HFF-Myc (cell line): ENCODE measurements at regions not wholly inside any gene's neighbourhood (a gene's known extent, or its start where the extent isn't known, plus 50 kb on each side); places are given as distances from the start of the nearest gene placed in this dataset.

Experiments
- DNase-seq: peaks from one replicate; pipeline ENCODE4 v3.0.0-alpha.2; 2011; ENCODE audit warnings: low read depth; ENCODE audit errors: extremely low read depth
- H3K4me3 ChIP-seq: replicated peaks from 2 replicates; pipeline ENCODE4 v1.5.1; 2011; ENCODE audit warnings: low read depth, mild to moderate bottlenecking, control low read depth, low read length
- TF ChIP-seq, protein P1 (sequence below): IDR thresholded peaks from 2 replicates; pipeline ENCODE4 v1.5.1; 2012; ENCODE audit warnings: mild to moderate bottlenecking, low read depth, low read length, control low read depth; ENCODE audit errors: missing control alignments

DNA sequence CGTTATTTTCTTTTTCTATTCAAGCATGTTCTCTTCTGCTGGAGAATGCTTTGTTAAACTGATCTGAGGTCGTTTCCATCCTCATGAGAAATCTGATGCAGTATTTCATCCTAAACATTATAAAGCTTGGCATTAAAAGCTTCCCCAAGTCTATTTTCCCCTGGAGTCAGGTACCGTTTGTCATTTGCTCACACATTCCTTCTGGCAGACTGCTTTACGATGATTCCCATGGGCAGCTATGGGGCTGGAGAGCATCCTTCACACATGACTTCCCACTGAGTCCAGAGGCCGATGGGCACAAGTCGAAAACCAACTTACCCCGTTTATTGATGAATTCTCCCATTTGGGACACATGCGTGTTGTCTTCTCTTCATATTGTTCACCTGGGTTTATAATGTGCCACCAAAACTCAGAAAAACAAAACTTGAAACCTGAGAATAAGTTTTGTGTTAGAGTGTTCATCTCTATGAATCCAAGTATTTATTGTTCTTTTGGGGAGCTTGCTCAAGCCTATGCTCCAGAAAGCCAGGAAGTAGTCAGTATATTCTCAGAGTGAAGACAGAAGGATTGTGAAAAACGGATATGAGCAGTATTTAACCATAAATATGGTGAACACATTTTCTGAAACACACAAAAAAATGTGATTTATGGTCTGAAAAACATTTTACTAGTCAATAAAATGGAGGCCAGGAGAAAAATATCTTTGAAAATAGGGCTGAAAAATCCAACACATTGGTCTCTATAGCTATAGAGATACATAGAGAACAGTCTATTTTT is 298.8 kb upstream of the NOCT start:
- DNase-seq: no peak
- H3K4me3 ChIP-seq: no peak overlapping the region
- TF ChIP-seq, protein P1, sequence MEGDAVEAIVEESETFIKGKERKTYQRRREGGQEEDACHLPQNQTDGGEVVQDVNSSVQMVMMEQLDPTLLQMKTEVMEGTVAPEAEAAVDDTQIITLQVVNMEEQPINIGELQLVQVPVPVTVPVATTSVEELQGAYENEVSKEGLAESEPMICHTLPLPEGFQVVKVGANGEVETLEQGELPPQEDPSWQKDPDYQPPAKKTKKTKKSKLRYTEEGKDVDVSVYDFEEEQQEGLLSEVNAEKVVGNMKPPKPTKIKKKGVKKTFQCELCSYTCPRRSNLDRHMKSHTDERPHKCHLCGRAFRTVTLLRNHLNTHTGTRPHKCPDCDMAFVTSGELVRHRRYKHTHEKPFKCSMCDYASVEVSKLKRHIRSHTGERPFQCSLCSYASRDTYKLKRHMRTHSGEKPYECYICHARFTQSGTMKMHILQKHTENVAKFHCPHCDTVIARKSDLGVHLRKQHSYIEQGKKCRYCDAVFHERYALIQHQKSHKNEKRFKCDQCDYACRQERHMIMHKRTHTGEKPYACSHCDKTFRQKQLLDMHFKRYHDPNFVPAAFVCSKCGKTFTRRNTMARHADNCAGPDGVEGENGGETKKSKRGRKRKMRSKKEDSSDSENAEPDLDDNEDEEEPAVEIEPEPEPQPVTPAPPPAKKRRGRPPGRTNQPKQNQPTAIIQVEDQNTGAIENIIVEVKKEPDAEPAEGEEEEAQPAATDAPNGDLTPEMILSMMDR: no peak

DNA sequence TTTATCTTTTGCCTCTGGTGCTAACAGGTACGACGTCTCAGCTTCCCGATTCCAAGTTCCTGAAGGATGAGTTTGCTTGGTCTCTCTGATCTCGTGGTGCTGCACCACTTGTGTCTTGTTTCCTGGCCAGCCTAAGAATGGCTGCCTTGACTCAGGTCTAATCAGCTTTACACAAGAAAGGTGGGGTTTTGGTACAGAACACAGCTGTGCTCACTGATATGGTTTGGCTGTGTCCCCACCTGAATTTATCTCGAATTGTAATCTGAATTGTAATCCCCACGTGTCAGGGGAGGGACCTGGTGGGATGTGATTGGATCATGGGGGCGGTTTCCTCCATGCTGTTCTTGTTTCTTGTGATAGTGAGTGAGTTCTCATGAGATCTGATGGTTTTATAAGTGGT is 305.3 kb upstream of the NOCT start:
- TF ChIP-seq, protein P1: no peak
- H3K4me3 ChIP-seq: no peak overlapping the region
- no peak for DNase-seq

DNA sequence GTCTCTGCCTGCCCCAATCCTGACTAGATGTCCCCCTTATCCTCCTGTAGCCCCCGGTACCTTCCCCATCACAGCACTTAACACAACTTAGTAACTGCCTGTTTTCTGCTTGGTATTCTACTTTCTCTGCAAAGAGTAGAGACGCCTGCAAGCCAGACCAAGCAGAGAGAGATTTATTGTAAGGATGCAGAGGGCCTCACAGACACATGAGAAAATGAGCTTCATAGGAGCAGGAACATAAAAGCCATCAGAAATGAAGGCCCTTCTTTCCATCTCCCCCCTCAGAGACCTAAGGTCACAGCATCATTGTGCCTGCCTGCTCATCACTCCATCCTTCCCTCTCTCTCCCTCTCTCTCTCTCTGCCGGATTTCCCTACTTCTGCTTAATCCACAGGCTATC is 305.7 kb upstream of the NOCT start:
- no peak for DNase-seq
- TF ChIP-seq, protein P1: no peak
- H3K4me3 ChIP-seq: no peak overlapping the region

DNA sequence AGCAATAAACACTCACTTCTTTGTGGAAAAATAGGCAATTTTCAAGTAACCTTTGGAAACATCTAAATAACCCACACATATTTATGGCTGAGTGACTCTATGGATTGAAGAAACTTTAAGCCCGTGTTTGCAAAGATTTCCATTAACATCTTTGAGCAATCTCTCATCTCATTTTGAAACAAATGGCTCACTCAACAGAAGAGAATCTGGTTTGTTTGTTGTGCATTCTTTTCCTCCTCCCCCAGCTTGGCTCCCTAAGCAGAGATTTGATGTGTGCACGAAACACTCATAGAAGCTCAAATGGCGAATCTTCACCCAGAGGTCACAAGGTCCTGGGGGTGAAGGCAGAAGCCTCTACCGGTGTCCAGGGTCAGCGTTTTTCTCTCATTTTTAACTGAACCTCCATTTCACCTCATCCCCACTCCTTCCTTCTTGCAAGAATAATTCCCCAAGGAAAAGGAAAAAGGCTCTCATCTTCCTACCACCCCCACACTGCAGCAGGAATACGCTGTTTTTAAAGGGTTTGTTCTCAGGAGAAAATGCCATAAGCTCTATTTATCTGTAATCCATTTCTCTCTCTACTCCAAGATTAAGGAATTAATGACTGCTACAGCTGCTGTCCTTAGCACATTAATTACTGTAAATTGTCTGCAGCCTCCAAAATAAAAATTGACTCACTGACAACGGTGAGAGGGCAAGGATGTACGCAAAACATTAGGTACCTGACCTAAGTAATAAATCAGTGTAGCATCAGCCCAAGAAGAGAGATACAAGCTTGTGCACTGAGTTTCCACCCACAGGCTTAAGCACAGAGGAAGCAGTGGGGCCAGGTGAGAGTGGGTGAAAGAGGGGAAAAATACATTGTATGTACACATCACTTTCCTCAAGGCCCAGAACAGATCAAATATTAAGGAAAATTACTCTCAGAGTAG is 307.6 kb upstream of the NOCT start:
- TF ChIP-seq, protein P1: no peak
- no peak for DNase-seq
- no peak overlapping the region for H3K4me3 ChIP-seq

DNA sequence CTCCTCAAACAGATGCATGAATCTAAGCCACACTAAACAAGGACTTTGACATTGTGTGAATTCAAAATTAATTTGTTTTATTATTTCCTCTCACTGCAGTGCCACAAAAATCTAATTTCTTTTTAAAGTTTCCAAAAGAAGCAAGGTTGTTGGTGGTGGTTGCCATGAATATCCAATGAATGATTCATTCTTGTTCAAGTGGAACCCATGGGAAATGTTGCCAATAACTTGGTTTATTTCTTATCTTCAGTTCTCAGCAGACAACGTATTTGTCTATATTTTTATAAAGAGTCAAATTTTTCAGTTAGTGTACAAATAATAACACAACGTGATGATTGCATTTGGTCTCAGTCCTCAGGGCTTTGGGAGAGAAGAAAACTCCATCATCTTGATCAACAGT is 309.4 kb upstream of the NOCT start:
- TF ChIP-seq, protein P1: no peak
- H3K4me3 ChIP-seq: no peak overlapping the region
- no peak for DNase-seq

DNA sequence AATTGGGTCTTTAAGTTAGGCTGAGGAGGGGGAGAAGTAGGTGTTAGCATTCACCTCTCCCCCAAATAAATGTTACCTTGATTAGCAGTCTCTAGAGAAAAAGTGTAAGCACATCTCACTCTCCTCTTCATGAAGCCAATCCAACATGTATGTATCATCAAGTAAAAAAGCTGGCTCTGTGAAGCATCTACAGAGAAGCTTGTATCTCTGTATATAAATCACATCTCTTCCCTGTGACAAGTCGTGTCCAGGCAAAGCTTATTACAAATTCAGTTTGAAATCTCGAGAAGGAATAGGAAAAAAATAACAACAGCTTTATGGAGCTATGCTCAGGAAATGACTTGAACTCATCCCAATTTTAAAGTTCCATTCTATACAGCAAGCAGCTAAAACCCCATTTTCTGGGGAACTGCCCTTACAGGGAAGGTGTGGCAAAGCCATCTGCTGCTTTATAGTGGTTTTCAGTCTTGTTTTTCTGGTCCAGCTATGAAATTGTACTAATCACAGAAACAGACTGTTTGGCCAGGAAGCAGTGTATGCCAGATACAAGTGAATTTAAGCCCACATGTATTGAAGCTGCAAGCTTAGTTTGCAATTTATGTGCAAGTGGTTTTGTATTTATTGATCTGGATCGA is 313.3 kb upstream of the NOCT start:
- DNase-seq: no peak

More for the DNA sequence above, 313.3 kb upstream of the NOCT start:
- no peak overlapping the region for H3K4me3 ChIP-seq
- TF ChIP-seq, protein P1: no peak
